Caco-2 (cell line): ENCODE measurements at regions not wholly inside any gene's neighbourhood (a gene's known extent, or its start where the extent isn't known, plus 50 kb on each side); places are given as distances from the start of the nearest gene placed in this dataset.

Experiments
- BruUV-seq: library from RNA; stranded (reverse); fragments of 400-500 nt; replicated peaks from 2 replicates; lab custom pipeline; 2021; lab: Mats Ljungman, UMichigan
- CTCF ChIA-PET: fragments of 300-600 bp; sonication (Branson Sonifier 250); formaldehyde crosslinking; loops from one replicate; lab custom pipeline; 2022; ENCODE audit warnings: antibody characterized with exemption; lab: Charles Lee
- POLR2A ChIA-PET: fragments of 300-600 bp; sonication (Branson Sonifier 250); formaldehyde crosslinking; loops from one replicate; lab custom pipeline; 2022; ENCODE audit warnings: antibody characterized with exemption; lab: Charles Lee
- DNase-seq, 2 experiments: peaks; one replicate each; pipeline versions ENCODE4 v3.0.0 to v3.0.0-alpha.2; 2020 to 2022
- H3K27me3 ChIP-seq: replicated peaks from 2 replicates; pipeline ENCODE4 v1.6.0; 2011; ENCODE audit warnings: low read length; ENCODE audit not compliant: control insufficient read depth, insufficient read depth
- H3K36me3 ChIP-seq: 2 replicates; pipeline ENCODE4 v1.5.1; 2011; ENCODE audit warnings: low read length; ENCODE audit not compliant: control insufficient read depth, insufficient read depth
- H3K4me1 ChIP-seq: fragments of 250-450 bp; sonication (Bioruptor Pico); 2 replicates; pipeline ENCODE4 v1.5.1; 2020; ENCODE audit warnings: mild to moderate bottlenecking
- H3K4me3 ChIP-seq: 2 replicates; pipeline ENCODE4 v1.5.1; 2011; ENCODE audit warnings: low read depth, mild to moderate bottlenecking, control low read depth, low read length
- H3K9me3 ChIP-seq: fragments of 250-450 bp; sonication (Bioruptor Pico); 2 replicates; pipeline ENCODE4 v1.5.1; 2020; ENCODE audit warnings: mild to moderate bottlenecking, moderate library complexity
- H3K27ac Mint-ChIP-seq: one replicate; pipeline ENCODE4 v1.8.0; 2022; ENCODE audit warnings: mixed read lengths; ENCODE audit not compliant: unreplicated experiment
- H3K27me3 Mint-ChIP-seq: one replicate; pipeline ENCODE4 v1.8.0; 2022; ENCODE audit warnings: mixed read lengths; ENCODE audit not compliant: insufficient read depth, unreplicated experiment
- H3K36me3 Mint-ChIP-seq: one replicate; pipeline ENCODE4 v1.8.0; 2022; ENCODE audit warnings: mild to moderate bottlenecking, mixed read lengths; ENCODE audit not compliant: insufficient read depth, unreplicated experiment
- H3K4me1 Mint-ChIP-seq: one replicate; pipeline ENCODE4 v1.8.0; 2022; ENCODE audit warnings: low read depth, mixed read lengths; ENCODE audit not compliant: unreplicated experiment
- H3K4me3 Mint-ChIP-seq: one replicate; pipeline ENCODE4 v1.8.0; 2022; ENCODE audit warnings: mild to moderate bottlenecking, moderate library complexity, mixed read lengths; ENCODE audit not compliant: unreplicated experiment
- H3K9me3 Mint-ChIP-seq: one replicate; pipeline ENCODE4 v1.8.0; 2022; ENCODE audit warnings: mixed read lengths; ENCODE audit not compliant: unreplicated experiment
- intact Hi-C: fragments of 100-400 bp; cut with micrococcal nuclease; formaldehyde crosslinking; loops from one replicate; pipeline ENCODE4 v1.10.0; 2022; ENCODE audit not compliant: unreplicated experiment
- TF ChIP-seq, protein P1 (sequence below), 2 experiments: fragments of 200-600 bp in 1 of 2; IDR thresholded peaks; 1 replicate in 1 of 2; 2 replicates in 1 of 2; pipeline versions ENCODE4 v1.5.1 to v1.8.0; 2011 to 2022; ENCODE audit warnings: antibody characterized with exemption in 1 of 2, control low read depth in 1 of 2, inconsistent platforms in 1 of 2, low read depth in 1 of 2, low read length in 1 of 2, mild to moderate bottlenecking in 1 of 2, moderate library complexity in 1 of 2; ENCODE audit not compliant: insufficient read depth in 1 of 2, severe bottlenecking in 1 of 2, unreplicated experiment in 1 of 2

DNA sequence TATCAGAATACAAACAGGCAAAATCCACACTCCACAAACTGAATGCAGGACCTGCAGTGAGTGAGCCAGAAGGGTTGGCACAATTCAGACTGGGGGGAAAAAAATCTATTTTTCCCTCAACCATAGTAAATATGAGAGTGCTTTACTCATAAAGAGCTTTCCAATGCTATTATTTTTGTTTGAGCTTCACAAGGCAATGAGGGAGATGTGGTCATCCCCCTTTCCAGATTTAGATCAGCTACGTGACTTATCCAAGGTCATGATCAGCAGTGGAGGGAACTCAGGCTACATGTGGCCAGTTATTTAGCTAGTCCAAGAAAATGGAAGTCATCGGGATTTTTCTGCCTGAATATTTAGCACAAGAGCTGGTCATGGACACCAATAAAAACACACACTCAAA is 120.4 kb upstream of the KLF7 start:
- POLR2A ChIA-PET = no interaction called here

DNA sequence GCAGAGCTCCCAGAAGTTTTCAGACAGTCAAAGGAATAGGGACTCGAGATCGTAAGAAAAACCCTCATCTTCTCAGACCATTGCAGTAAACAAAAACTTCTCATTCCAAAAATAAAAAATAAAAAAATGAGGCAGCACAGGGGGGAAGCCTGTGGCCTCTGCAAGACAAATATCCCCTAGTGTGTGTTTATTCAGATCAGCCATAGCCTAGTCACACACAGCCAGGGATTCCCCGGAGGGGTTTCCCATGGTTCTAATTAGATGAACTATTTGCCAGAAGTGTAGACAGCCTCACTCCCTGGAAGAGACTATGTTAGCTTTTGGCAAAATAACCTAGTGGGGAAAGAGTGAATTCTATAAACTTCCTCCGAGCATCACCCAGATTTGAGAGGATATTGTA is 122.9 kb upstream of the KLF7 start:
- Mint-ChIP-seq H3K4me3 (no peak overlapping the region), H3K27ac (no peak overlapping the region), H3K36me3 (no peaks in the 10 kb centered on the region), H3K9me3 (no peaks in the 10 kb centered on the region), H3K27me3 (peaks cover 8% of the 10 kb centered on the region), H3K4me1 (peaks cover 12% of the 10 kb centered on the region)
- intact Hi-C loops = no loop called here
- no peaks in the 10 kb centered on the region; the same call in 1 of the 2 replicates for H3K27me3 ChIP-seq
- H3K4me1 ChIP-seq = peaks cover 9% of the 10 kb centered on the region
- POLR2A ChIA-PET = no interaction called here
- no TSS peak for BruUV-seq
- no peaks in the 10 kb centered on the region; the same call in 1 of the 2 replicates for H3K36me3 ChIP-seq
- H3K4me3 ChIP-seq = no peak overlapping the region
- DNase-seq = no peak
- TF ChIP-seq, protein P1, sequence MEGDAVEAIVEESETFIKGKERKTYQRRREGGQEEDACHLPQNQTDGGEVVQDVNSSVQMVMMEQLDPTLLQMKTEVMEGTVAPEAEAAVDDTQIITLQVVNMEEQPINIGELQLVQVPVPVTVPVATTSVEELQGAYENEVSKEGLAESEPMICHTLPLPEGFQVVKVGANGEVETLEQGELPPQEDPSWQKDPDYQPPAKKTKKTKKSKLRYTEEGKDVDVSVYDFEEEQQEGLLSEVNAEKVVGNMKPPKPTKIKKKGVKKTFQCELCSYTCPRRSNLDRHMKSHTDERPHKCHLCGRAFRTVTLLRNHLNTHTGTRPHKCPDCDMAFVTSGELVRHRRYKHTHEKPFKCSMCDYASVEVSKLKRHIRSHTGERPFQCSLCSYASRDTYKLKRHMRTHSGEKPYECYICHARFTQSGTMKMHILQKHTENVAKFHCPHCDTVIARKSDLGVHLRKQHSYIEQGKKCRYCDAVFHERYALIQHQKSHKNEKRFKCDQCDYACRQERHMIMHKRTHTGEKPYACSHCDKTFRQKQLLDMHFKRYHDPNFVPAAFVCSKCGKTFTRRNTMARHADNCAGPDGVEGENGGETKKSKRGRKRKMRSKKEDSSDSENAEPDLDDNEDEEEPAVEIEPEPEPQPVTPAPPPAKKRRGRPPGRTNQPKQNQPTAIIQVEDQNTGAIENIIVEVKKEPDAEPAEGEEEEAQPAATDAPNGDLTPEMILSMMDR (IDR thresholded peaks at IDR 0.05; ENCODE audit: insufficient read depth in 1 of 2, low read depth in 1 of 2, low read length in 1 of 2, severe bottlenecking in 1 of 2, unreplicated experiment in 1 of 2) = no peak
- CTCF ChIA-PET = no interaction called here
- H3K9me3 ChIP-seq = no peaks in the 10 kb centered on the region

More for the DNA sequence above, 120.4 kb upstream of the KLF7 start:
- Mint-ChIP-seq H3K4me3 (no peak overlapping the region), H3K4me1 (peaks cover 12% of the 10 kb centered on the region), H3K36me3 (no peaks in the 10 kb centered on the region), H3K9me3 (no peaks in the 10 kb centered on the region), H3K27me3 (peaks cover 8% of the 10 kb centered on the region), H3K27ac (no peak overlapping the region)
- CTCF ChIA-PET = no interaction called here
- BruUV-seq = no TSS peak
- TF ChIP-seq, protein P1 (IDR thresholded peaks at IDR 0.05; ENCODE audit: insufficient read depth in 1 of 2, low read depth in 1 of 2, low read length in 1 of 2, severe bottlenecking in 1 of 2, unreplicated experiment in 1 of 2) = no peak
- no peak overlapping the region for H3K4me3 ChIP-seq
- DNase-seq = no peak
- intact Hi-C loops = no loop called here
- H3K27me3 ChIP-seq = no peaks in the 10 kb centered on the region; the same call in 1 of the 2 replicates
- H3K36me3 ChIP-seq = no peaks in the 10 kb centered on the region; the same call in 1 of the 2 replicates
- peaks cover 9% of the 10 kb centered on the region for H3K4me1 ChIP-seq
- no peaks in the 10 kb centered on the region for H3K9me3 ChIP-seq

DNA sequence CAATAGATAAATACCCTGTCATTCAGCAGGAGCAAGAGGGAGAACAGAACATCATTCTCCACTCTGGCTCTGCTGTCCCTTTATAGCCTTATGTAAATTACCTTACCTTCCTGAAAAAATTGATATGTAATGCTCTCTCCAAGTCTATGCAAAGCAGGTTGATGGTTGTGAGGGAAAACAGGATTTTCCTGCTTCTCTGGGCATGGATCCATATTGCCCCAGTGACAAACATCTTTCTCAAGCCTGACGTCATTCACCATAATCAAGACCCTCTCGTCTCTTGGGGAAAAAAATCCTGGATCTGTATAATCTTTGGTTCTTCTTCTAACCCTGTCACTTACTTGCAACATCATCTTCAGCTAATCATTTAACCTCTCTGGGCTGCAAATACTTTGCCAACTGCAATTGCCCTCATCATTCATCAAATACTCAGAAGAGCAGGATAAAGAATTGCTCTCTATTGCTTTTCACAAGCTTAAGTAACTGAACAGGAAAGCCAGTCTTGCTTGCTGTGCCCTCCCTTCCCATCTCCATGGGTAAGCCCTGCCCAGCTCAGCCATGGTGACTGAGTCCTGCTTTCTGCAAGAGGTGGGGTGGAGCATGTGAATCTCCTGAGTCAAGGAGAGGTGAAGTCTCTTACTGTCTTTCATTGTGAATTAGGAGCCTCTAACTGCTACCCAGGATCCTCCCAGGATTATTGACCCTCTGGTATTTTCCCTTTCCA is 123.7 kb upstream of the KLF7 start:
- peaks cover 8% of the 10 kb centered on the region for H3K27me3 Mint-ChIP-seq
- POLR2A ChIA-PET = no interaction called here
- Histone ChIP-seq H3K36me3 (no peaks in the 10 kb centered on the region; the same call in 1 of the 2 replicates), H3K4me3 (no peak overlapping the region), H3K27me3 (no peaks in the 10 kb centered on the region; the same call in 1 of the 2 replicates), H3K9me3 (no peaks in the 10 kb centered on the region), H3K4me1 (peaks cover 9% of the 10 kb centered on the region)
- no peak overlapping the region for H3K27ac Mint-ChIP-seq
- no peak overlapping the region for H3K4me3 Mint-ChIP-seq
- CTCF ChIA-PET = no interaction called here
- intact Hi-C loops = no loop called here
- no peaks in the 10 kb centered on the region for H3K9me3 Mint-ChIP-seq
- no TSS peak for BruUV-seq
- TF ChIP-seq, protein P1 (IDR thresholded peaks at IDR 0.05; ENCODE audit: insufficient read depth in 1 of 2, low read depth in 1 of 2, low read length in 1 of 2, severe bottlenecking in 1 of 2, unreplicated experiment in 1 of 2) = no peak
- peaks cover 11% of the 10 kb centered on the region for H3K4me1 Mint-ChIP-seq
- no peaks in the 10 kb centered on the region for H3K36me3 Mint-ChIP-seq
- no peak for DNase-seq
